Activated T-cell treated with anti-CD3 and anti-CD28 coated beads for 1 hour (primary cell): ENCODE measurements at regions not wholly inside any gene's neighbourhood (a gene's known extent, or its start where the extent isn't known, plus 50 kb on each side); places are given as distances from the start of the nearest gene placed in this dataset.
"Not testable (repeated sequence)": the region's sequence is repeated elsewhere in the genome, so short reads cannot be mapped to it uniquely, and the experiment has no call there.

Experiments used
- DNase-seq: peaks from one replicate; pipeline ENCODE4 v3.0.0-alpha.2; 2020; ENCODE audit warnings: low read depth

DNA sequence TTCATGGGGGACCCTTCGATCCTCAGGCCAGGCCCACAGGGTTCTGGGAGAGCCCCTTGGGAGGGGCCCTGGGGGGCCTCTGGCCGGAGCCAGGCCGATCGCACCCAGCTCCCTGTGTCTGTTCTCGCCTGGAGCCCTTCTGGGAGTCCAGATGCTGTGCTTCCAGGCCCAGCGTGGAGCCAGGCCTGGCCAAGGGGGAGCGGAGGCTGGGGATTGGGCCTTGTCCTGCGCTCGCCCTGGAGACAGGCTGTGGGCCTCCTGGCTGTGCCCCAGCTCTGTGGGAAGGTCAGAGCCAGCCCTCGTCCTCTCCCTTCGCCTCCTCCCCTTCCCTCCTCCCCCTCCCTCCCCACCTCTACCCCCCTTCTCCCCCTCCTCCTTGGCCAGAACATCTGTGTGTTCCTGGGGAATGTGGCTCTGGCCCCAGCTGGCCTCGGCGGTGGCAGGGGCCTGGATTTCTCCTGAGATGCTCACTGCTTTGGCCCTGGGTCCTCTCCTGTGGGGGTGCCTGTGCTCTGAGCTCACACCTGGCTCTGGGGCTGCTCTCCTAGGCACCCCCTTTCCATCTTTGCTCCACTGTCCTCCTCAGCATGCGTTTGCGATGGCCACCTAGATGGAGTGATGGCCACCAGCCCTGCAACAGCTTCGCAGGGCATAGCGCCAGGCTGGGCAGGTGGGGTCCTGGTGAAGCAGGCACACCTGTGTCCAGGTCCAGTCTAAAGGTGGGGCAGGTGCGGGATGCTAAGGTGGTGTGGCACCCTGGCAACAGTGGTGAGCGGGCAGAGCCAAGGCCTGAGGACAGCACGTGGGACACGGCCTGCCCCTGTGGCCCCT, 90.6 kb upstream of the CIBAR2 start:
- no peak for DNase-seq

GRCh38 chr16:85203462-85203813, 91.2 kb upstream of the CIBAR2 start:
- DNase-seq = no peak

GRCh38 chr16:85204242-85205010, 92.2 kb upstream of the CIBAR2 start:
- DNase-seq = no peak

DNA sequence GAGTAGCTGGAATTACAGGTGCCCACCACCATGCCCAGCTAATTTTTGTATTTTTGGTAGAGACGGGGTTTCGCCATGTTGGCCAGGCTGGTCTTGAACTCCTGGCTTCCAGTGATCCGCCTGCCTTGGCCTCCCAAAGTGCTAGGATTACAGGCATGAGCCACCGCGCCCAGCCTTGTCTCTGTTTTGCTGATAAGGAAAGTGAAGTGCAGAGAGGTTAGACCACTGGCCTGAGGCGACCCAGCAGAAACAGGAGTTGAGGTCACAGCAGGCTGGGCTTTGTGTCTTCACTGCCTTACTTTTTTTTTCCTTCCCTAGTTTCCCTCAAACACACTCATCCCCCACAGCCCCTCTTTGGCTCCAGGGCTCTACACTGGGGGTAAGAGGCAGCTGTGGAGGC, 93.0 kb upstream of the CIBAR2 start:
- not testable (repeated sequence) for DNase-seq

DNA sequence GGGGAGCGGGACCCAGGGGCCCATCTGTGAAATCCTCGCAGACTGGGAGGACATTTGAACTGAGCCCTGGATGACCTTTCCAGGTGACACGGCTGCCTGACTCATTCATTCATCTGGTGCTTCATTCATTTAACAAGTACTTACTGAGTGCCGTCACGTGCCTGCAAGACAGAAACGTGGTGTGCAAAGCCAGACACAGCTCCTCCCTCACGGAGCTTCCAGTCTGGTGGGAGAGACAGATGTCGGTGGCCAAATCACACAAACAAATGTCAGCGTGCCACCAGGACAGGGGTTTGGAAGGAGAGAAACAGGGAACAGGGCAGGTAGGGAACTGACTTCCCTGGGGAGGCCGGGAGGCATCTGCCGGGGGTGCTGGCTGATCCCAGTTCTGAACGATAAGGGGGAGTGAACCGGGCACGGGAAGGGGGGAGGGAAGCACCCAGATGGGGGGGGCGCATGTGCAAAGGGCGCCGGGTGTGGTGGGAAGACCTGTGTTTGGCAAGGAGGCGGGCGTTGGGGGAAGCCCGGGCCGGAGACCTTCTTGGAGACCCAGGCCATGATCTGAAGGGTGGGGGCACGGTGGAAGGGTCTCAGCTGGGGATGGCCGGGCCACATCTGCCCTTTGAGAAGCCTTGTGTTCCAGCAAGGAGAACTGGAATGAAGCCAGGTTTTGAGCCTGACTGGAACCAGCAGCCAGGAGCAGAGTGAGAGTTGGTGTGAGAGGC, 93.6 kb upstream of the CIBAR2 start:
- no peak for DNase-seq

- no peak for DNase-seq
Measured at GRCh38 chr16:85206472-85207356, 94.4 kb upstream of the CIBAR2 start.

DNA sequence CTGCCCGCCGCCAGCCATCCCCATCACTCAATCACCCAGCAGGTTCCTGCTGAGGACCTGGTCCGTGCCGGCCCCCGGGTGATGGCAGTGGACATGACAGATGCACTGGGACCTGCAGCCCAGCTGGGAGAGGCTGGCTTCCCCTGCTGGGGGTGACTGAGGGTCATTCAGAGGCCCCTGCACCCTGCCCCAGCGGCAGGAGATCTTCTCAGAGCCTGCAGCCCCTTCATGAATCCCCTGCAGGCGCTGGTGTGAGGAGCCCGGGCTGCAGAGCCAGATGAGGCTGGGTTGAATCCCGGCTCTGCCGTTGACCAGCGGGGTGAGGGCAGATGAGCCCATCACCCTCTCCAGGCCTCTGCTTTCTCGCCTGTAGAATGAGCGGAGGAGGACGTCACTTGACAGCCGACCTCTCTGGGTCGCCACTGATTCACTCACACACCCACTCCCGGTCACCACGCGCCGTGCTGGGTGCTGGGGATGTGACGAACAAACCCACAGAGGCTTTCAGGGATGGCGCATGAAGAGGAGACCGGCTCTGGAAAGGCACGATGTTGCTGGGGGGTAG, 95.2 kb upstream of the CIBAR2 start:
- no peak for DNase-seq

DNA sequence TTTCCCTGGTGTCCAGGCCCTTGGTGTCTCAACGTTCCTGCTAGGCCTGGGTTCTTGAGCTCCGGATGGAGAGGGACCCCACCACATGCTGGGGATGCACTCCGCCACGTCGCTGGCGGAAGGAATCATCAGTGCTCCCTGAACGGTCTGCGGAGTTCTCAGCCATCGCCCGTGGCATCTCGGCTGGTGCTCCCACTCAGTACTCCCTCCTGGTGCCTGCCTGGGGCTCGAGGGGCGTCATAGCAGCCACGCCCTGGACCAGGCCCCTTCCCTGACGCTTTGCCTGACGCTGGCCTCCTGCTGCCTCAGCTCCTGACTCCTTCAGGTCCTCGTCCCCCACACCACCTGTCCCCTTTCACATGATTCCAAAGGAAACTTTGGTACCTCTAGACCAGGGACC, 95.9 kb upstream of the CIBAR2 start:
- no peak for DNase-seq

DNA sequence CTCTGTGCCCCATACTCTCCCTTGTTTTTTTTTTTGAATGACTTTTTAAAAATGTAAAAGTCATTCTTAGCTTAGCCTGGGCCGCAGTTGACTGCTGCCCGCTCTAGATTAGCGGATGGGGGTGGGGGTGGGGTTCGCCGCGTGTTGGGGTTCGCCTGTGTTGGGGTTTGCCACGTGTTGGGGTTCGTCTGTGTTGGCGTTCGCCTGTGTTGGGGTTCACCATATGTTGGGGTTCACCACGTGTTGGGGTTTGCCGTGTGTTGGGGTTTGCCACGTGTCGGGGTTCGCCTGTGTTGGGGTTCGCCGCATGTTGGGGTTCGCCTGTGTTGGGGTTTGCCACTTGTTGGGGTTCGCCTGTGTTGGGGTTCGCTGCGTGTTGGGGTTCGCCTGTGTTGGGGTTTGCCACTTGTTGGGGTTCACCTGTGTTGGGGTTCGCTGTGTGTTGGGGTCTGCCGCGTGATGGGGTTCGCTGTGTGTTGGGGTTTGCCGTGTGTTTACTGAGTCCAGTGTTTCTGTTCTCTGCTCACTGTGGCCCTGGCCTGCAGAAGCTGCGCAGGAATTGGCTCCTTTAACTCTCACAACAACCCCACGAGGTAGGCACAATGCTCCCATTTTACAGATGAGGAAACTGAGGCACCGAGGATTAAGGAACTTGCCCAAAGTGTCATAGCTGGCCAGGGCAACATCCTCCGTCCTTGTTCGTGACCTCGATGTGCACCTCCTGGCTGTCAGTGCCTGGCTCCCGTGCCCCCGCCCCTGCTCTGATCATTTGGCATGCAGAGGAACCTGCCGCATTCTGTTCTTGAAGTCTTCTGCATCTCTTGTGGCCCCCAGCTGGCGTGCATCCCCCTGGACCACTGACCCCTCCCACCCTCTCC, 96.6 kb upstream of the CIBAR2 start:
- DNase-seq = no peak

DNA sequence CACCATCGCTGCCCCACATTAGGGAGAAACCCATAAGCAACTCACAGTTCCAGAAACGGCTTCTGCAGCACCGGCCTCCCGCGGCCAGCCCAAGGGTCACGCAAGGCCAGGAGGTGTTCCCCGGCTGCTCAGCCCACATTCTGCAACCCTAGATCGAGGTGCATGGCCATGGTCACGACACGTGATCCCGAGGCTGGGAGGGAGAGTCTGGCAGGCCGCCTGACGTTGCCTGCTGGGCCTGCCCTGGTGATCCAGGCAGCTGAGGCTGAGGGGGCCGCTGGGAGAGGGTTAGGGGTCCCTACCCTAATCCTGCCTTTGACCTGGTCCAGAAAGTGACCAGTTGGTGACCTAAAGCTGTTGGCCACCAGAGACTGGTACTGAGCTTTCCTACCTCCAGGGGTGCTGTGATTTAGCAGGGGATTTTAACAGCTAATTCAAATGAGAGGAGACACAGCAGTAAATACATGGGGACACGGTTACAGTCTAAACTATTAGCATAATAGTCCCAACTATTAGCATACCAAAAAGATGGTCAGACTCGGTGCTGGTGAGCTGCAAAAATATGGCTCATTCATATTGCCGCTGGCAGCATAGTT, 97.4 kb upstream of the CIBAR2 start:
- DNase-seq = no peak

GRCh38 chr16:85210423-85211169, 98.3 kb upstream of the CIBAR2 start:
- DNase-seq = no peak

GRCh38 chr16:85211271-85211801, 99.1 kb upstream of the CIBAR2 start:
- no peak for DNase-seq

DNA sequence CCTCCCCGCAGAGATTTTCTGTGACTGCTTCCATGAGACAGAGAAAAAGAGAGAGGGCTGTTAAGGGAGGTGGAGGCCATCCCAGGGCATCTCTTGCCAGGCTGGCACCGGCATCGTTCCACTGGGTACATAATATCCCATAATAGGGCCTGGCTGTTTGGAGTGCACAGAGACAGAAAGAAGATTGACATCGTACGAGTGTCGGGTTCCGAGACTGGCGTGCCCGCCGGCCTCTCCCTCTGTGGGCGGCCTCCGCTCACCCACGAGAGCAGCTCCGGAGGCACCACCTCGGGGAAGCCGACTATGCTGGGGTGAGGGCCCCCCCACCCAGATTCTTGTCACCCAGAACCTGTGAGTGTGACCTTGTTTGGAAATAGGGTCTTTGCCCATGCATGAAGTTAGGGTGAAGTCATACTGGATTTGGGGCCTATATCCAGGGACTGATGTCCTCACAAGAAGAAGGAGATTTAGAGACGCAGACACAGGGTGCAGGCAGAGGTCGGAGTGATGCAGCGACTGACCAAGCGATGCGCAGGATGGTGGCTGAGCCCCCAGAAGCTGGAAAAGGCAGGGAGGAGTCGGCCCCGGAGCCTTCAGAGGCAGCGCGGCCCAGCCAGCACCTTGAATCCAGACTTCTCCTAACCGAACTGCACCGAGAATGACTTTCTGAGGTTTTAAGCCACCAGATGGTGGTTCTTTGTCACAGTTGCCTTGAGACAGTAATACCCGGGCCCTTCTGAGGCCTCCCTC, 101.8 kb upstream of the CIBAR2 start:
- DNase-seq = no peak

GRCh38 chr16:85215478-85216118, 103.3 kb upstream of the CIBAR2 start:
- no peak for DNase-seq

DNA sequence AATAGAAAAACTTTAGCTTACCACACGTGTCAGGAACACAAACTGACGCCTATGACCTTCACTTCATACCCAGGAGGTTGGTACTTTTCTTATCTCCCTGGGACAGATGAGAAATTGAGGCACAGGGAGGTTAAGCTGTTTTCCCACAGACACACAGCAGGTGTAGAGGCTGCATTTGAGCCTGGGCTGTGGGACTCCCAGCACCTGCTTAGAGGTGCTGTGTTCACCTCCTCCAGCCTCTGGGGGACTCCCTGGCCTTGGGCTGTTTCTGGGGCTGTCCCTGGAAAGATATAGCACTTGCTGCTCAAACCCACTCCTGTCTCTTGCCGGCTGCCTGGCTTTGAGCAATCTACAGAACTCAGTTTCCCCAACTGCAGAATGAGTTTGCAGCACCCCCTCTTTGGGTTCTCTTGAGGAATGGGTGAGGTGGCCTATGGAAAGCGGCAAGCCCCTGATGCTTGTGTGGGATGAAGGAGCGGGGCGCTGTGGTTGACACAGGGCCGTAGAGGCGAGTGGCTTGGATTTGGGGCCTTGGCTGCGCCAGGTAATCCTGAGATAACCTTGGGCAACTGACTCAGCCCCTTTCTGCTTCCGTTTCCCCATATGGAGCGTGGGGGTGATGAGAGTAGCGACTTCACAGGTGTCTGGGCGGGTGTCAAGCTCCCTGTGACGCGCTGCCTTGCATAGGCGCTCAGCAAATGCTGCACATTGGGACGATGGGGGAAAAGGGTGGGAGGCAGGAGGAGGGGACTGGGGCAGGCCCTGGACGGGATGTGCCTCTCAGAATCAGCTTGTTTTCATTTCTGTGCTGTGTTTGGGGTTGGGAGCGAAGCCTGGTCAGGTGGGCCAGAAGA, 104.5 kb upstream of the CIBAR2 start:
- DNase-seq = no peak

DNA sequence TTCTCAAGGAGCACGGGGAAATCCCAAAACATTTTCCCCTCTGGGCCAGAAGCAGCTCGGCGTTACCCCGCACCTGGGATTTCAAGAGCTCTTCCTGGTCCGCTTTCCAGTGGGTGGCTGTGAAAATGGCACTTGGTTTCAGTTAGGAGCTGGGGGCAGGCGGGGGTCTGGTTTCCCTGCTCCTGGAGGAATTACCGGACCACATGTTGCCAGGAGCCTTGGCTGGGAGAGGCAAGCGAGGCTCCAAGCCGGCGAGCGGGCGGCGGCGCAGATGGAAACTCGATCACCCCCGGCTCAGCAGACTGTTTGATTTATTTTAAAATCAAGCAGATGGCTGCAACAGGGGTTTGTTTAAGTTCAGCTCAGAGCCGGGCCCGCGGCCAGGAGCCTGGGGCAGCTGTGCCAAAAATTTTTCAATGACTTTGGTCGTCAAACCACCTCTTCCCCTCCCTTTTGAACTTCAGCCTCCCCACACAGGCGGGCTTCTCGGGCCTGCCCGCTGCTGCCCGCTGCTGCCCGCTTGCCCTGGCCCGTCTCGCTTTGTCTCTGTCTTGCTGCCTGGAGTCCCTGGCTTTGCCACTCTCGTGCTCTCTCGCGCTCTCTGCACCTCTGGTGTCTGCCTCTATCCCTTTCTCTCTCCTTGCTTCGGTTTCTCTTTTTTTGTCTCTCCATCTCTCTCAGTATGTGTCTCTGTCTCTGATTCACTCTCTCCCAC, 108.0 kb upstream of the CIBAR2 start:
- DNase-seq = no peak
